Retinal pigment epithelial cell (primary cell): ENCODE measurements at regions not wholly inside any gene's neighbourhood (a gene's known extent, or its start where the extent isn't known, plus 50 kb on each side); places are given as distances from the start of the nearest gene placed in this dataset.
"Not testable (repeated sequence)": the region's sequence is repeated elsewhere in the genome, so short reads cannot be mapped to it uniquely, and the experiment has no call there.

Source experiments
- DNase-seq: peaks from one replicate; pipeline ENCODE4 v3.0.0-alpha.2; 2010; ENCODE audit warnings: low read depth
- H3K4me3 ChIP-seq: 2 replicates; pipeline ENCODE4 v1.5.1; 2011; ENCODE audit warnings: mild to moderate bottlenecking, low read length, control low read depth, moderate library complexity
- CTCF ChIP-seq: conservative IDR thresholded peaks from 2 replicates; pipeline ENCODE4 v1.5.1; 2011; ENCODE audit warnings: low read depth, low read length, control low read depth, inconsistent platforms

DNA sequence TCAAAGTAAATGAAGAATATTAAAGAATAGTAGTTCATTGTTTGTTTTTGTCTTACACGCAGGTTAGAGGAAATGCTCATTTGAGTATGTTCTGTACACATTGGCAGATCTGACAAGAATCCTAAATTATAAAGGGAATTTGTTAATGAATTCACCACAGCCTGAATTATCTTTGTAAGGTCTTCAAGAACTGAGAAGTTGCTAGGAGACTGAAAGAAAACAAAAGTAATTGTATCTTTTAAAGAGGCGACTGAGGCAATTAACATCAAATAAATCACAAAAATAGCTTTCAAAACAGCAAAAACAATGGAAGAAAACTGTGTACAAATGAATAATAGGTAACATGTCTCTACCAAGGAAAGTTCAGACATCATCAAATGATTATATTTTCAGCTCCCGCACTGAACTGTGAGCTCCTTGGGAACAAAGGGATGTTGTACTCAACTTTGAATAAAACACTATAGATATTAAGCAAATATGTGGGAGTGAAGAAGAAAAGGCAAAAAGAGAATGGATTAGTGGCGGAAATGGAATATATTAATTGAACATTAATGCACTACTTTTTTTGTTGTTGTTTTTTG, 51.7 kb upstream of the ATIC start:
- TF ChIP-seq CTCF, result no peak
- DNase-seq, result no peak
- no peak overlapping the region for H3K4me3 ChIP-seq

- no peak for TF ChIP-seq CTCF
- H3K4me3 ChIP-seq, result no peak overlapping the region
- no peak for DNase-seq
Observed at GRCh38 chr2:215249501-215249900, 62.4 kb upstream of the ATIC start.

DNA sequence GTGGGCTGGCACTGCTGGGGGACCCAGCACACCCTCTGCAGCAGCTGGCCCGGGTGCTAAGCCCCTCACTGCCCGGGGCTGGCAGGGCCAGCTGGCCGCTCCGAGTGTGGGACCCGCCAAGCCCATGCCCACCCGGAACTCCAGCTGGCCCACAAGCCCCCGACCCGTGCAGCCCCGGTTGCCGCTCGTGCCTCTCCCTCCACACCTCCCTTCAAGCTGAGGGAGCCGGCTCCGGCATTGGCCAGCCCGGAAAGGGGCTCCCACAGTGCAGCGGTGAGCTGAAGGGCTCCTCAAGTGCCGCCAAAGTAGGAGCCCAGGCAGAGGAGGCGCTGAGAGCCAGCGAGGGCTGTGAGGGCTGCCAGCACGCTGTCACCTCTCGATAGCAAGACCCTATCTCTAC, 65.9 kb upstream of the ATIC start:
- not testable (repeated sequence) for H3K4me3 ChIP-seq

GRCh38 chr2:215241791-215242305, 70.0 kb upstream of the ATIC start:
- peak; percentile 95 for DNase-seq

More for the DNA sequence above, 65.9 kb upstream of the ATIC start:
- DNase-seq, result not testable (repeated sequence)

GRCh38 chr2:215238485-215239098, 73.3 kb upstream of the ATIC start:
- no peak overlapping the region for H3K4me3 ChIP-seq
- no peak for TF ChIP-seq CTCF
- DNase-seq, result no peak

More at GRCh38 chr2:215241791-215242305, 70.0 kb upstream of the ATIC start:
- H3K4me3 ChIP-seq, result no peak overlapping the region
- TF ChIP-seq CTCF, result no peak

GRCh38 chr2:215236131-215236530, 75.7 kb upstream of the ATIC start:
- no peak for TF ChIP-seq CTCF
- no peak overlapping the region for H3K4me3 ChIP-seq
- no peak for DNase-seq

DNA sequence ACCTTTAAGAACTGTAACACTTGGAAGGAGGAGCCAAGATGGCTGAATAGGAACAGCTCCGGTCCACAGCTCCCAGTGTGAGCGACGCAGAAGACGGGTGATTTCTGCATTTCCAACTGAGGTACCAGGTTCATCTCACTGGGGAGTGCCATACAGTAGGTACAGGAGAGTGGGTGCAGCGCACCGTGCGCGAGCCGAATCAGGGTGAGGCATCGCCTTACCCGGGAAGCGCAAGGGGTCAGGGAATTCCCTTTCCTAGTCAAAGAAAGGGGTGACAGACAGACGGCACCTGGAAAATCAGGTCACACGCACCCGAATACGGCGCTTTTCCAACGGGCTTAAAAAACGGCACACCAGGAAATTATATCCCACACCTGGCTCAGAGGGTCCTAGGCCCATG, 81.8 kb upstream of the ABCA12 start:
- H3K4me3 ChIP-seq, DNase-seq: not testable (repeated sequence)
